ENCODE measurements at regions not wholly inside any gene's neighbourhood (a gene's known extent, or its start where the extent isn't known, plus 50 kb on each side); places are given as distances from the start of the nearest gene placed in this dataset.
"Not testable (repeated sequence)": the region's sequence is repeated elsewhere in the genome, so short reads cannot be mapped to it uniquely, and the experiment has no call there.

GRCh38 chrX:118215346-118215745 is 98.7 kb upstream of the KLHL13 start:
- no peak for DNase-seq (ENCODE audit: low read depth in 2 of 2)

GRCh38 chrX:118216087-118216486 is 99.5 kb upstream of the KLHL13 start:
- DNase-seq (ENCODE audit: low read depth in 2 of 2) = no peak

- DNase-seq (ENCODE audit: low read depth in 2 of 2) = no peak
Measured at GRCh38 chrX:118216509-118216908, 99.9 kb upstream of the KLHL13 start.

GRCh38 chrX:118218079-118218478 is 101.5 kb upstream of the KLHL13 start:
- no peak for DNase-seq (ENCODE audit: low read depth in 2 of 2)

GRCh38 chrX:118218940-118219339 is 102.3 kb upstream of the KLHL13 start:
- no peak for DNase-seq (ENCODE audit: low read depth in 2 of 2)

- DNase-seq (ENCODE audit: low read depth in 2 of 2) = no peak
Measured at GRCh38 chrX:118219866-118220265, 103.3 kb upstream of the KLHL13 start.

- no peak for DNase-seq (ENCODE audit: low read depth in 2 of 2)
Measured at GRCh38 chrX:118220509-118220908, 103.9 kb upstream of the KLHL13 start.

GRCh38 chrX:118221270-118221669 is 104.7 kb upstream of the KLHL13 start:
- DNase-seq (ENCODE audit: low read depth in 2 of 2) = no peak

- DNase-seq (ENCODE audit: low read depth in 2 of 2) = no peak
Measured at GRCh38 chrX:118221733-118222132, 105.1 kb upstream of the KLHL13 start.

GRCh38 chrX:118222421-118222820 is 105.8 kb upstream of the KLHL13 start:
- no peak for DNase-seq (ENCODE audit: low read depth in 2 of 2)

- DNase-seq (ENCODE audit: low read depth in 2 of 2) = no peak
Measured at GRCh38 chrX:118225711-118226428, 109.3 kb upstream of the KLHL13 start.

GRCh38 chrX:118228041-118228440 is 111.4 kb upstream of the KLHL13 start:
- DNase-seq (ENCODE audit: low read depth in 2 of 2) = no peak

- DNase-seq (ENCODE audit: low read depth in 2 of 2) = no peak
Measured at GRCh38 chrX:118228456-118228855, 111.8 kb upstream of the KLHL13 start.

GRCh38 chrX:118231464-118231863 is 114.4 kb upstream of the WDR44 start:
- DNase-seq (ENCODE audit: low read depth in 2 of 2) = no peak

GRCh38 chrX:118239178-118239870 is 106.6 kb upstream of the WDR44 start:
- DNase-seq (ENCODE audit: low read depth in 2 of 2) = no peak

- no peak for DNase-seq (ENCODE audit: low read depth in 2 of 2)
Measured at GRCh38 chrX:118239913-118240698, 105.8 kb upstream of the WDR44 start.

GRCh38 chrX:118246961-118247360 is 98.9 kb upstream of the WDR44 start:
- not testable (repeated sequence) for DNase-seq (ENCODE audit: low read depth in 2 of 2)

GRCh38 chrX:118249146-118249545 is 96.8 kb upstream of the WDR44 start:
- DNase-seq (ENCODE audit: low read depth in 2 of 2) = no peak

- no peak for DNase-seq (ENCODE audit: low read depth in 2 of 2)
Measured at GRCh38 chrX:118250445-118250844, 95.5 kb upstream of the WDR44 start.

- DNase-seq (ENCODE audit: low read depth in 2 of 2) = no peak
Measured at GRCh38 chrX:118251271-118251670, 94.6 kb upstream of the WDR44 start.

- DNase-seq (ENCODE audit: low read depth in 2 of 2) = no peak
Measured at GRCh38 chrX:118252967-118253366, 92.9 kb upstream of the WDR44 start.

- DNase-seq (ENCODE audit: low read depth in 2 of 2) = no peak
Measured at GRCh38 chrX:118254611-118255010, 91.3 kb upstream of the WDR44 start.

GRCh38 chrX:118255921-118256320 is 90.0 kb upstream of the WDR44 start:
- DNase-seq (ENCODE audit: low read depth in 2 of 2) = no peak

Measured in fibroblast of skin of left quadriceps (primary cell).